ENCODE measurements at regions not wholly inside any gene's neighbourhood (a gene's known extent, or its start where the extent isn't known, plus 50 kb on each side); places are given as distances from the start of the nearest gene placed in this dataset.

- TF ChIP-seq CTCF (IDR thresholded peaks at IDR 0.05) (no peak), POLR2A (IDR thresholded peaks at IDR 0.05) (no peak), POLR2AphosphoS5 (IDR thresholded peaks at IDR 0.05) (no peak), EP300 (IDR thresholded peaks at IDR 0.05) (no peak)
Measured at GRCh38 chr2:41486948-41487347, 560.9 kb upstream of the PKDCC start.

Data from sigmoid colon (tissue), 4 donors.